AG04449 (cell line): ENCODE measurements at regions not wholly inside any gene's neighbourhood (a gene's known extent, or its start where the extent isn't known, plus 50 kb on each side); places are given as distances from the start of the nearest gene placed in this dataset.

Source experiments
- CTCF ChIA-PET: fragments of 350-600 bp; formaldehyde crosslinking; extraction: SDS; loops from one replicate; lab custom pipeline; 2021; ENCODE audit warnings: antibody characterized with exemption; lab: Yijun Ruan, JAX
- POLR2A ChIA-PET: fragments of 400-600, 350-600 bp; formaldehyde crosslinking; extraction: SDS; loops from one replicate; lab custom pipeline; 2020; ENCODE audit warnings: antibody characterized with exemption, inconsistent platforms; lab: Yijun Ruan, JAX
- DNase-seq: peaks from one replicate; pipeline ENCODE4 v3.0.0-alpha.2; 2010; ENCODE audit warnings: low read depth, low spot score
- H3K4me3 ChIP-seq: 2 replicates; pipeline ENCODE4 v1.5.1; 2011; ENCODE audit warnings: low read depth, mild to moderate bottlenecking, control low read depth, low read length
- CTCF ChIP-seq: IDR thresholded peaks from one replicate; pipeline ENCODE4 v1.5.1; 2011; ENCODE audit warnings: mild to moderate bottlenecking, moderate library complexity, low read length, control low read depth, inconsistent platforms; ENCODE audit not compliant: insufficient read depth; ENCODE audit errors: missing control alignments

GRCh38 chr4:36677874-36678273 is 396.5 kb downstream of the DTHD1 start:
- CTCF ChIA-PET: no interaction called here
- H3K4me3 ChIP-seq: no peak overlapping the region
- no peak for DNase-seq
- TF ChIP-seq CTCF: no peak
- POLR2A ChIA-PET: no interaction called here

GRCh38 chr4:36687681-36688080 is 406.3 kb downstream of the DTHD1 start:
- no peak overlapping the region for H3K4me3 ChIP-seq
- POLR2A ChIA-PET: no interaction called here

GRCh38 chr4:36692586-36692985 is 411.2 kb downstream of the DTHD1 start:
- CTCF ChIA-PET: no interaction called here

More at GRCh38 chr4:36687681-36688080, 406.3 kb downstream of the DTHD1 start:
- no peak for DNase-seq
- CTCF ChIA-PET: no interaction called here
- TF ChIP-seq CTCF: no peak

DNA sequence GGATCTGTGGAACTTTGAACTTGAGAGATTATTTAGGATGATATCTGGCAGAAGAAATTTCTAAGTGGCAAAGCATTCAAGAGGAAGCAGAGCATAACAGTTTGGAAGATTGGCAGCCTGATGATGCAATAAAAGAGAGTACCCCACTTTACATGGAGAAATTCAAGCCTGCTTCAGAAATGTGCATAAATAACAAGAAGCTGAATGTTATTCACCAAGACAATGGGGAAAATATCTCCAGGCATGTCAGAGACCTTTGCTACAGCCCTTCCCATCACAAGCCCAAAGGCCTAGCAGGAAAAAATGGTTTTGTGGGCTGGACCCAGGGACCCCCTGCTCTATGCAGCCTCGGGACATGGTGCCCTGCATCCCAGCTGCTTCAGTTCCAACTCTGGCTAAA is 420.8 kb downstream of the DTHD1 start:
- ChIA-PET POLR2A (no interaction called here), CTCF (no interaction called here)
- no peak for TF ChIP-seq CTCF

More at GRCh38 chr4:36692586-36692985, 411.2 kb downstream of the DTHD1 start:
- DNase-seq: no peak
- no peak for TF ChIP-seq CTCF
- H3K4me3 ChIP-seq: no peak overlapping the region
- POLR2A ChIA-PET: no interaction called here

GRCh38 chr4:36704289-36704688 is 422.9 kb downstream of the DTHD1 start:
- no peak for DNase-seq
- POLR2A ChIA-PET: no interaction called here
- no peak for TF ChIP-seq CTCF
- no peak overlapping the region for H3K4me3 ChIP-seq
- CTCF ChIA-PET: no interaction called here

More for the DNA sequence above, 420.8 kb downstream of the DTHD1 start:
- DNase-seq: no peak
- H3K4me3 ChIP-seq: no peak overlapping the region

DNA sequence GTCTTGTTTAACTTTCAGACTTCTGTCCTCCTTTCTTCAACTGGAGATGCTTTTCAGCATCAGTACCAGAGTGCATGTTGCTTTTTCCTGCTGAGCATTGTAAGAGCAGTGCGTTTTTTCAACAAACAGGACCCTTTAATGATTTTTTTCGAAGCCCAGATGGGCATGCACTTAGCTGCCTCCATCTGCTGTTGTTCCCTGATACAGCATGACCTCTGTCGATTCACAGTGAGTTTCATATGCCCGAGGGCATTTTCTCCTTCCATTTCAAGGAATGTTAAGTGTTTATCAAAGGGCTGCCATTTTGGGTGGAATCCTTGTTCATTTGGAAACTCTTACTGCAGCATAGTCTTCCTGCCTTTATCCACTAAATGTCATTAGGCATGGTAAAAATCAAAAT is 428.6 kb downstream of the DTHD1 start:
- no peak overlapping the region for H3K4me3 ChIP-seq
- POLR2A ChIA-PET: no interaction called here
- CTCF ChIA-PET: no interaction called here
- no peak for TF ChIP-seq CTCF
- DNase-seq: no peak
